ENCODE measurements at regions not wholly inside any gene's neighbourhood (a gene's known extent, or its start where the extent isn't known, plus 50 kb on each side); places are given as distances from the start of the nearest gene placed in this dataset.
"Not testable (repeated sequence)": the region's sequence is repeated elsewhere in the genome, so short reads cannot be mapped to it uniquely, and the experiment has no call there.

- not testable (repeated sequence) for DNase-seq
These were observed 129.6 kb downstream of the TNFRSF13B start for GRCh38 chr17:16842346-16842745.

- DNase-seq: not testable (repeated sequence)
These were observed 130.0 kb downstream of the TNFRSF13B start for GRCh38 chr17:16841896-16842295.

- DNase-seq: not testable (repeated sequence)
These were observed 131.7 kb downstream of the TNFRSF13B start for GRCh38 chr17:16840219-16840618.

- DNase-seq: not testable (repeated sequence)
These were observed 132.4 kb downstream of the TNFRSF13B start for GRCh38 chr17:16839242-16840175.

GRCh38 chr17:16838795-16839194 lies 133.1 kb downstream of the TNFRSF13B start:
- DNase-seq: not testable (repeated sequence)

GRCh38 chr17:16838287-16838686 lies 133.6 kb downstream of the TNFRSF13B start:
- DNase-seq: not testable (repeated sequence)

- not testable (repeated sequence) for DNase-seq
These were observed 134.3 kb downstream of the TNFRSF13B start for GRCh38 chr17:16837468-16838266.

GRCh38 chr17:16836315-16836915 lies 135.5 kb downstream of the TNFRSF13B start:
- DNase-seq: not testable (repeated sequence)

GRCh38 chr17:16833517-16833916 lies 138.4 kb downstream of the TNFRSF13B start:
- DNase-seq: not testable (repeated sequence)

- not testable (repeated sequence) for DNase-seq
These were observed 139.1 kb downstream of the TNFRSF13B start for GRCh38 chr17:16832853-16833252.

- DNase-seq: not testable (repeated sequence)
These were observed 139.7 kb downstream of the TNFRSF13B start for GRCh38 chr17:16832206-16832605.

GRCh38 chr17:16830770-16831169 lies 140.7 kb downstream of the CCDC144A start:
- DNase-seq: not testable (repeated sequence)

- DNase-seq: not testable (repeated sequence)
These were observed 140.2 kb downstream of the CCDC144A start for GRCh38 chr17:16830219-16830618.

Data from fibroblast of skin of abdomen (primary cell).